ENCODE measurements at regions not wholly inside any gene's neighbourhood (a gene's known extent, or its start where the extent isn't known, plus 50 kb on each side); places are given as distances from the start of the nearest gene placed in this dataset.
"Not testable (repeated sequence)": the region's sequence is repeated elsewhere in the genome, so short reads cannot be mapped to it uniquely, and the experiment has no call there.

DNA sequence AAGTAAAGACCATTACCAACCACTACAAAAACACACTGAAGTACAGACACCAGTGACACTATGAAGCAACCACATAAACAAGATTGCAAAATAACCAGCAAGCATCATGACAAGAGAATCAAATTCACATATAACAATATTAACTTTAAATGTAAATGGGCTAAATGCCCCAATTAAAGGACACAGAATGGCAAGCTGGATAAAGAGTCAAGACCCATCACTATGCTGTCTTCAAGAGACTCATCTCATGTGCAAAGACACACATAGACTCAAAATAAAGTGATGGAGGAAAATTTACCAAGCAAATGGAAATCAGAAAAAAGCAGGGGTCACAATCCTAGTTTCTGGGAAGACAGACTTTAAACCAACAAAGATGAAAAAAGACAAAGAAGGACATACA, 215.3 kb upstream of the DMRTA1 start:
- TF ChIP-seq, protein P1, sequence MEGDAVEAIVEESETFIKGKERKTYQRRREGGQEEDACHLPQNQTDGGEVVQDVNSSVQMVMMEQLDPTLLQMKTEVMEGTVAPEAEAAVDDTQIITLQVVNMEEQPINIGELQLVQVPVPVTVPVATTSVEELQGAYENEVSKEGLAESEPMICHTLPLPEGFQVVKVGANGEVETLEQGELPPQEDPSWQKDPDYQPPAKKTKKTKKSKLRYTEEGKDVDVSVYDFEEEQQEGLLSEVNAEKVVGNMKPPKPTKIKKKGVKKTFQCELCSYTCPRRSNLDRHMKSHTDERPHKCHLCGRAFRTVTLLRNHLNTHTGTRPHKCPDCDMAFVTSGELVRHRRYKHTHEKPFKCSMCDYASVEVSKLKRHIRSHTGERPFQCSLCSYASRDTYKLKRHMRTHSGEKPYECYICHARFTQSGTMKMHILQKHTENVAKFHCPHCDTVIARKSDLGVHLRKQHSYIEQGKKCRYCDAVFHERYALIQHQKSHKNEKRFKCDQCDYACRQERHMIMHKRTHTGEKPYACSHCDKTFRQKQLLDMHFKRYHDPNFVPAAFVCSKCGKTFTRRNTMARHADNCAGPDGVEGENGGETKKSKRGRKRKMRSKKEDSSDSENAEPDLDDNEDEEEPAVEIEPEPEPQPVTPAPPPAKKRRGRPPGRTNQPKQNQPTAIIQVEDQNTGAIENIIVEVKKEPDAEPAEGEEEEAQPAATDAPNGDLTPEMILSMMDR (IDR thresholded peaks at IDR 0.05): not testable (repeated sequence)
- TF ChIP-seq POLR2A (IDR thresholded peaks at IDR 0.05): not testable (repeated sequence)

Measured in esophagus squamous epithelium (tissue), 4 donors.